GM19025 (cell line): ENCODE measurements at regions not wholly inside any gene's neighbourhood (a gene's known extent, or its start where the extent isn't known, plus 50 kb on each side); places are given as distances from the start of the nearest gene placed in this dataset.
"Not testable (repeated sequence)": the region's sequence is repeated elsewhere in the genome, so short reads cannot be mapped to it uniquely, and the experiment has no call there.

ENCODE experiments used
- ATAC-seq: cut with Tn5 transposase; IDR thresholded peaks from one replicate; pipeline ENCODE4 v1.9.1; 2021; ENCODE audit warnings: mild to moderate bottlenecking, low read depth, moderate library complexity; ENCODE audit not compliant: unreplicated experiment

- not testable (repeated sequence) for ATAC-seq
Measured at GRCh38 chr1:149274493-149274892, 171.1 kb upstream of the NBPF9 start.

- not testable (repeated sequence) for ATAC-seq
Measured at GRCh38 chr1:149275802-149276201, 172.5 kb upstream of the NBPF9 start.

- not testable (repeated sequence) for ATAC-seq
Measured at GRCh38 chr1:149276496-149276895, 173.1 kb upstream of the NBPF9 start.

GRCh38 chr1:149278156-149278555, 174.8 kb upstream of the NBPF9 start:
- not testable (repeated sequence) for ATAC-seq

- not testable (repeated sequence) for ATAC-seq
Measured at GRCh38 chr1:149279015-149279414, 175.7 kb upstream of the NBPF9 start.

- ATAC-seq = not testable (repeated sequence)
Measured at GRCh38 chr1:149279512-149279911, 176.2 kb upstream of the NBPF9 start.

- not testable (repeated sequence) for ATAC-seq
Measured at GRCh38 chr1:149284773-149285172, 181.4 kb upstream of the NBPF9 start.

- not testable (repeated sequence) for ATAC-seq
Measured at GRCh38 chr1:149285205-149285604, 181.9 kb upstream of the NBPF9 start.

- ATAC-seq = not testable (repeated sequence)
Measured at GRCh38 chr1:149285638-149286037, 182.3 kb upstream of the NBPF9 start.

- ATAC-seq = not testable (repeated sequence)
Measured at GRCh38 chr1:149288580-149288979, 185.2 kb upstream of the NBPF9 start.

GRCh38 chr1:149300478-149301218, 174.2 kb upstream of the NBPF19 start:
- not testable (repeated sequence) for ATAC-seq

GRCh38 chr1:149301282-149301681, 173.6 kb upstream of the NBPF19 start:
- ATAC-seq = not testable (repeated sequence)

GRCh38 chr1:149304796-149305195, 170.0 kb upstream of the NBPF19 start:
- not testable (repeated sequence) for ATAC-seq

- ATAC-seq = not testable (repeated sequence)
Measured at GRCh38 chr1:149307640-149308039, 167.2 kb upstream of the NBPF19 start.

- ATAC-seq = not testable (repeated sequence)
Measured at GRCh38 chr1:149314921-149315320, 159.9 kb upstream of the NBPF19 start.

- ATAC-seq = not testable (repeated sequence)
Measured at GRCh38 chr1:149320971-149321731, 153.7 kb upstream of the NBPF19 start.

GRCh38 chr1:149321732-149322016, 153.2 kb upstream of the NBPF19 start:
- ATAC-seq = not testable (repeated sequence)

GRCh38 chr1:149330081-149330335, 144.8 kb upstream of the NBPF19 start:
- ATAC-seq = not testable (repeated sequence)

- not testable (repeated sequence) for ATAC-seq
Measured at GRCh38 chr1:149336082-149336481, 138.8 kb upstream of the NBPF19 start.

- not testable (repeated sequence) for ATAC-seq
Measured at GRCh38 chr1:149338221-149338691, 136.6 kb upstream of the NBPF19 start.

- not testable (repeated sequence) for ATAC-seq
Measured at GRCh38 chr1:149338698-149339097, 136.1 kb upstream of the NBPF19 start.

GRCh38 chr1:149349448-149349847, 125.4 kb upstream of the NBPF19 start:
- not testable (repeated sequence) for ATAC-seq
